Peyer's patch (tissue), 4 donors: ENCODE measurements at regions not wholly inside any gene's neighbourhood (a gene's known extent, or its start where the extent isn't known, plus 50 kb on each side); places are given as distances from the start of the nearest gene placed in this dataset.

Source experiments
- DNase-seq, 3 donors: peaks; one replicate each; pipeline ENCODE4 v3.0.0-alpha.2; 2017 to 2019
- H3K27ac ChIP-seq, 4 donors: fragments of 200-600 bp; sonication (generic); one replicate each; pipeline ENCODE4 v1.5.1; 2016 to 2019
- H3K27me3 ChIP-seq, 2 donors: fragments of 200-600 bp; sonication (generic); one replicate each; pipeline ENCODE4 v1.5.1; 2019
- H3K36me3 ChIP-seq, 3 donors: fragments of 200-600 bp; sonication (generic); one replicate each; pipeline ENCODE4 v1.5.1; 2016 to 2019
- H3K4me1 ChIP-seq, 4 donors: fragments of 200-600 bp; sonication (generic); one replicate each; pipeline ENCODE4 v1.5.1; 2016 to 2019
- H3K4me3 ChIP-seq, 4 donors: fragments of 200-600 bp; sonication (generic); 1 replicate in 3 of 4; 2 replicates in 1 of 4; pipeline ENCODE4 v1.5.1; 2016 to 2019; ENCODE audit warnings: mild to moderate bottlenecking in 1 of 4
- H3K9me3 ChIP-seq, 4 donors: fragments of 200-600 bp; sonication (generic); one replicate each; pipeline ENCODE4 v1.5.1; 2016 to 2019; ENCODE audit warnings: mild to moderate bottlenecking in 1 of 4
- POLR2A ChIP-seq, 2 donors: fragments of 450-650 bp; IDR thresholded peaks; one replicate each; pipeline ENCODE4 v1.5.1; 2017; ENCODE audit warnings: antibody characterized with exemption in 2 of 2, mild to moderate bottlenecking in 2 of 2, moderate library complexity in 2 of 2
- TF ChIP-seq, protein P1 (sequence below), 6 experiments: fragments of 450-650 bp in 4 of 6; fragments of 200-600 bp in 2 of 6; sonication (generic) in 1 of 6; IDR thresholded peaks; one replicate each; pipeline ENCODE4 v1.5.1; 2017 to 2019; ENCODE audit warnings: antibody characterized with exemption in 6 of 6, mild to moderate bottlenecking in 3 of 6, moderate library complexity in 1 of 6

DNA sequence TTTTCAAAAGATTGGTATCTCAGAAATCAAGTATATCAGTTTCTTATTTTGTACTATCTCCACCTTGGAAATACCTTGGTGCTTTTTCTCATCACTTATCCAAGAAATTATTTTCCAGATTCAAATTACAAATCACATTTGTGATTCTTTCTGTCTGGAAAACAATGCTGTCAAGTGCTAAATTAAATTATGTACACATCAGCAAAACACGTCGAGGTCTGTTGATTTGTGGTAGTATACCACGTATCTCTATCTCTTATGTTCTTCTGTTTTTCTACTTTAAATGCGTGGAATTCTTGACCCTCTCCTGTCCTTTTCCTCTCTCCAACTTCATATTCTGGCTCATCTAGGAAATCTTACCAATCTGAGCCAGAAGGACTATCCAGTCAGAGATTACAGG lies 214.5 kb downstream of the PTN start:
- H3K4me3 ChIP-seq, result no peak overlapping the region

DNA sequence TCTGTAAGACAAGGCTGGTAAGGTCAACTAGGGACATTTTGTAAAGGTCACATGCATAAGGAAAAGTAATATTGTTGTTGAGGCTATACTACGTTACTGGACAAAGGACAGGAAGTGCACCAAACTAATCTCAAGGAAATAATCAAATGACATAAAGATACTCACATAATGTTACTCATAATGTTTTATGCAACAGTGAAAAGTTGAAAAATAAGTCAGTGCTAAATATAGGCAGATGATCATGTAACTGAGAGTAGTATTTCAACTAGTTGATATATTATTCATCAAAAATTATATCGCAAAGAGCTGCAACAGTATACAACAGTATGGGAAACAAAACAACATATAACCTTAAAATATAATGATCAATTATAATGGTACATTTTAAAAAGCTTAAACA lies 215.7 kb downstream of the PTN start:
- Histone ChIP-seq H3K9me3 (no peaks in the 10 kb centered on the region), H3K36me3 (no peaks in the 10 kb centered on the region), H3K4me1 (no peaks in the 10 kb centered on the region), H3K27me3 (no peaks in the 10 kb centered on the region), H3K4me3 (no peak overlapping the region), H3K27ac (no peak overlapping the region)
- TF ChIP-seq, protein P1, sequence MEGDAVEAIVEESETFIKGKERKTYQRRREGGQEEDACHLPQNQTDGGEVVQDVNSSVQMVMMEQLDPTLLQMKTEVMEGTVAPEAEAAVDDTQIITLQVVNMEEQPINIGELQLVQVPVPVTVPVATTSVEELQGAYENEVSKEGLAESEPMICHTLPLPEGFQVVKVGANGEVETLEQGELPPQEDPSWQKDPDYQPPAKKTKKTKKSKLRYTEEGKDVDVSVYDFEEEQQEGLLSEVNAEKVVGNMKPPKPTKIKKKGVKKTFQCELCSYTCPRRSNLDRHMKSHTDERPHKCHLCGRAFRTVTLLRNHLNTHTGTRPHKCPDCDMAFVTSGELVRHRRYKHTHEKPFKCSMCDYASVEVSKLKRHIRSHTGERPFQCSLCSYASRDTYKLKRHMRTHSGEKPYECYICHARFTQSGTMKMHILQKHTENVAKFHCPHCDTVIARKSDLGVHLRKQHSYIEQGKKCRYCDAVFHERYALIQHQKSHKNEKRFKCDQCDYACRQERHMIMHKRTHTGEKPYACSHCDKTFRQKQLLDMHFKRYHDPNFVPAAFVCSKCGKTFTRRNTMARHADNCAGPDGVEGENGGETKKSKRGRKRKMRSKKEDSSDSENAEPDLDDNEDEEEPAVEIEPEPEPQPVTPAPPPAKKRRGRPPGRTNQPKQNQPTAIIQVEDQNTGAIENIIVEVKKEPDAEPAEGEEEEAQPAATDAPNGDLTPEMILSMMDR (IDR thresholded peaks at IDR 0.05), result no peak
- no peak for TF ChIP-seq POLR2A (IDR thresholded peaks at IDR 0.05)
- DNase-seq, result no peak

More for the DNA sequence above, 214.5 kb downstream of the PTN start:
- H3K27ac ChIP-seq, result no peak overlapping the region
- no peaks in the 10 kb centered on the region for H3K27me3 ChIP-seq
- no peak for DNase-seq
- H3K4me1 ChIP-seq, result no peaks in the 10 kb centered on the region
- H3K9me3 ChIP-seq, result no peaks in the 10 kb centered on the region
- no peaks in the 10 kb centered on the region for H3K36me3 ChIP-seq
- TF ChIP-seq POLR2A (IDR thresholded peaks at IDR 0.05), result no peak
- TF ChIP-seq, protein P1 (IDR thresholded peaks at IDR 0.05), result no peak

DNA sequence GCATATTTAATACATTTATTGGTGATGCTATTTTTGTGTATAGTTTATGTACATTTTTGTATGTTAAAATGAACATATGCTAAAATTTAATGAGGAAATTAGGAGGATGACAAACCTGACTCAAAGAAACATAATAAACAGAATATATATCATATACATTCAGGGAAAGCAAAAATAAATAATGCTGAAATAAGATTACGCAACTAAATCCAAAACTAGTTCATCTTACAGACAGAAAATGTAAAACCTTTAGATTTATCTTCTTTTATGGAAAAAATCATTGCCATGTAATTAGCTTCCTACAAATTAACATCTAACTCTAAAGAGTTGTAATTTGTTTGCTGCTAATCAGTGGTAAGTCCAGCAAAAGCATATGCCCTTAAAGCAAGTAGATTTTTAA lies 216.5 kb downstream of the PTN start:
- DNase-seq, result no peak
- no peaks in the 10 kb centered on the region for H3K9me3 ChIP-seq
- TF ChIP-seq, protein P1 (IDR thresholded peaks at IDR 0.05), result no peak
- TF ChIP-seq POLR2A (IDR thresholded peaks at IDR 0.05), result no peak

DNA sequence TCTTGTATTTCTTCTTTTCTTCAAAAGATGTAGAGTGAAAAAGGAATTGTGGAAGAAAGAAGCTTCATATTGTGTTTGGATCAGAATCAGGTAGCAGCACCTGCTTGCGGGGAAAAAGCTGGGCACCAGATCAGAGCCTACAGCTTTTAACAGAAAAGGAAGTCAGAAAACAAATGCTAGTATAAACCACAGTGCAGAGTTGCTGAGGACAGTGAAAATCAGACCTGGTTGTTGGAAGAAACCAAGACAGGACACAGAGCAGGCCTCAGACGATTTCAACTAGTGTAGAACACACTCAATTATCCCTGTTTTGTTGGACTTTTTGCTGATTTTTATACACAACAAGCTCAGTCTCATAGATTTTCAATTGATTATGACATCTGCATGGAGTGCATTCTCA lies 221.4 kb downstream of the PTN start:
- DNase-seq, result no peak
- Histone ChIP-seq H3K9me3 (no peaks in the 10 kb centered on the region), H3K27ac (no peak overlapping the region), H3K4me1 (no peaks in the 10 kb centered on the region), H3K4me3 (no peak overlapping the region), H3K27me3 (no peaks in the 10 kb centered on the region), H3K36me3 (no peaks in the 10 kb centered on the region)
- TF ChIP-seq POLR2A (IDR thresholded peaks at IDR 0.05), result no peak
- TF ChIP-seq, protein P1 (IDR thresholded peaks at IDR 0.05), result no peak

More for the DNA sequence above, 216.5 kb downstream of the PTN start:
- Histone ChIP-seq H3K27ac (no peak overlapping the region), H3K4me3 (no peak overlapping the region), H3K4me1 (no peaks in the 10 kb centered on the region), H3K27me3 (no peaks in the 10 kb centered on the region), H3K36me3 (no peaks in the 10 kb centered on the region)

DNA sequence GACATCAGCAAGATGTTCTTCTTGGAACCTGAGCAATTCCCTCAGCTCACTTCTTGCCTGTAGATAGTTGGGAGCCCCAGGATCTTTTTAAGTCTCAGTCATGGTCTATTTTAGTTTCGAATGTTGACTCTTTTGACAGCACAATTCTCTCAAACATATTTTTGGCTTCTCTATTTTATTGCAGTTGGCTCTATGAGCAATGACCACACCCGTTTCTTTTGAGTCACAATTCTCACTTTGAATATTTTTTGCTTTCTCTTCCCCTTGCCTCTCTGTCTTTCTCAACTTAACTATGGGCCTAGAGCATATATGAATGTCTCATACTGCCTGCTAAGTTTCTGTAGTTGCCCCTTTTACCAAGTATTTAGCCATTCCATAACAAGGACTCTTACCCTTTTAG lies 222.8 kb downstream of the PTN start:
- TF ChIP-seq, protein P1 (IDR thresholded peaks at IDR 0.05), result no peak
- no peak for TF ChIP-seq POLR2A (IDR thresholded peaks at IDR 0.05)
- no peak for DNase-seq
- Histone ChIP-seq H3K27me3 (no peaks in the 10 kb centered on the region), H3K4me3 (no peak overlapping the region), H3K9me3 (no peaks in the 10 kb centered on the region), H3K36me3 (no peaks in the 10 kb centered on the region), H3K27ac (no peak overlapping the region), H3K4me1 (no peaks in the 10 kb centered on the region)

DNA sequence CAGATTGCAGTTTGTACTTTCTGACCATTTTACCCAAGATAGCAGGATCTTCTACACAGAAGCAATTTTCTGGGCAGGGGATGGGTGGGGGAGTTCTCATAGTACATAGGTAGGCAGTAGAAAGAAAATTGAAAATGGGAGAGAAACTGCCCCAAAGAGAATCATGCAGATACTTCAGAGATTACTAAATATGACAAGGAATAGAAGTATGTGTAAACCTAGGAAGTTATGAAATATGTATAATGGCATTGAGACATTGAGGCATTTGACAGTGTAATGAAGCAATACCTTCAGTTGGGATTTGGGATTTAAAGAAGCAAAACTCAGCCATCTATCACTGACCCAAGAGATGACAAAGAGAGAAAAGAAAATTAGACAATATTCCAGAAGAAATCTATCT lies 233.0 kb downstream of the PTN start:
- no peak overlapping the region for H3K27ac ChIP-seq
- no peak overlapping the region for H3K4me3 ChIP-seq
- H3K9me3 ChIP-seq, result no peaks in the 10 kb centered on the region
- H3K4me1 ChIP-seq, result no peaks in the 10 kb centered on the region
- TF ChIP-seq, protein P1 (IDR thresholded peaks at IDR 0.05), result no peak
- TF ChIP-seq POLR2A (IDR thresholded peaks at IDR 0.05), result no peak
- H3K36me3 ChIP-seq, result no peaks in the 10 kb centered on the region
- H3K27me3 ChIP-seq, result no peaks in the 10 kb centered on the region
- DNase-seq, result no peak
